ENCODE measurements at regions not wholly inside any gene's neighbourhood (a gene's known extent, or its start where the extent isn't known, plus 50 kb on each side); places are given as distances from the start of the nearest gene placed in this dataset.

DNA sequence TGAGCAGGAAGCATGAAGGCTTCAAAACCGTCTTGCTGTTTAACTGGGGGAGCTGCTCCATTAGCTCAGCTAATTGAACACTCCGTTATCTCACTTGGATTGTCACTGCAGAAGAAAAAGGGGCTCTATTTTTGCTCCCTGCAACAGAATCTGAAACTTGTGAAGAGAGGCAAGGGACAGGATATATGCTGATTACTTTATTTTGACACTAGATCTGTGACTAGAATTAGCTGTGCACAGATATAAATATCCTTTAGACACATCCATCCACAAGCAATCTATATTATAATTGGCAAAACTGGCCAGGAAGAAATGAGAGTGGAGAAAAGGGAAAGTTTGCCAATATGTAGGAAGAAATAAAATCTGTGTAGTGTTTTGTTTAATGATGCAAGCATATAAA lies 700.1 kb upstream of the CHAC2 start:
- TF ChIP-seq, protein P1, sequence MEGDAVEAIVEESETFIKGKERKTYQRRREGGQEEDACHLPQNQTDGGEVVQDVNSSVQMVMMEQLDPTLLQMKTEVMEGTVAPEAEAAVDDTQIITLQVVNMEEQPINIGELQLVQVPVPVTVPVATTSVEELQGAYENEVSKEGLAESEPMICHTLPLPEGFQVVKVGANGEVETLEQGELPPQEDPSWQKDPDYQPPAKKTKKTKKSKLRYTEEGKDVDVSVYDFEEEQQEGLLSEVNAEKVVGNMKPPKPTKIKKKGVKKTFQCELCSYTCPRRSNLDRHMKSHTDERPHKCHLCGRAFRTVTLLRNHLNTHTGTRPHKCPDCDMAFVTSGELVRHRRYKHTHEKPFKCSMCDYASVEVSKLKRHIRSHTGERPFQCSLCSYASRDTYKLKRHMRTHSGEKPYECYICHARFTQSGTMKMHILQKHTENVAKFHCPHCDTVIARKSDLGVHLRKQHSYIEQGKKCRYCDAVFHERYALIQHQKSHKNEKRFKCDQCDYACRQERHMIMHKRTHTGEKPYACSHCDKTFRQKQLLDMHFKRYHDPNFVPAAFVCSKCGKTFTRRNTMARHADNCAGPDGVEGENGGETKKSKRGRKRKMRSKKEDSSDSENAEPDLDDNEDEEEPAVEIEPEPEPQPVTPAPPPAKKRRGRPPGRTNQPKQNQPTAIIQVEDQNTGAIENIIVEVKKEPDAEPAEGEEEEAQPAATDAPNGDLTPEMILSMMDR (IDR thresholded peaks at IDR 0.05; ENCODE audit: insufficient read depth, low read length, poor library complexity, severe bottlenecking) = no peak
- no peak for TF ChIP-seq EZH2phosphoT487 (conservative IDR thresholded peaks at IDR 0.05; ENCODE audit: low read length)

Data from SU-DHL-6 (cell line).